ENCODE measurements at regions not wholly inside any gene's neighbourhood (a gene's known extent, or its start where the extent isn't known, plus 50 kb on each side); places are given as distances from the start of the nearest gene placed in this dataset.
A peak's percentile ranks its signal among the peaks of the same experiment; 100 is the strongest.

- TF ChIP-seq EGR1 (IDR thresholded peaks at IDR 0.05; ENCODE audit: low read depth) (no peak), SIN3A (IDR thresholded peaks at IDR 0.05; ENCODE audit: low read depth) (no peak), ELF1 (IDR thresholded peaks at IDR 0.05; ENCODE audit: borderline replicate concordance, low read depth) (no peak), SRF (IDR thresholded peaks at IDR 0.05; ENCODE audit: low read depth) (no peak), CTCF (IDR thresholded peaks at IDR 0.05 in 2 of 3, conservative IDR thresholded peaks at IDR 0.05 in 1 of 3; ENCODE audit: borderline replicate concordance in 1 of 3, insufficient read depth in 1 of 3, low read depth in 2 of 3, low read length in 2 of 3) (no peak), FOSL1 (IDR thresholded peaks at IDR 0.05; ENCODE audit: low read depth) (no peak), JUND (IDR thresholded peaks at IDR 0.05) (no peak), ZFX (IDR thresholded peaks at IDR 0.05) (no peak)
- POLR2A ChIA-PET = no interaction called here
- DNase-seq (ENCODE audit: low read depth, low spot score) (no peak), ATAC-seq (no peak)
- CTCF ChIA-PET = no interaction called here
- peaks cover 0 to 8% of the 10 kb centered on the region in 2 experiments; a peak in 2 of 4 replicates for H3K4me1 ChIP-seq (ENCODE audit: control insufficient read depth in 1 of 2, insufficient read depth in 2 of 2, low read length in 2 of 2)
- no peak overlapping the region for H2AFZ ChIP-seq (ENCODE audit: low read depth, low read length, poor library complexity, severe bottlenecking)
- peak overlapping the region; percentile 11; the same call in 1 of the 2 replicates for H3K4me2 ChIP-seq (ENCODE audit: low read length)
- BruUV-seq (replicated peaks) = no TSS peak
- no peak overlapping the region for H3K9ac ChIP-seq (ENCODE audit: low read length)
- no peaks in the 10 kb centered on the region for H4K20me1 ChIP-seq (ENCODE audit: insufficient read depth)
- RAD21 ChIA-PET (ENCODE audit: low non-redundant PET in 1 of 2, low total read pairs in 2 of 2, uncharacterized antibody in 2 of 2, unreplicated experiment in 2 of 2) = no interaction called here
- no peaks in the 10 kb centered on the region for H3K27me3 ChIP-seq (ENCODE audit: insufficient read depth, low read length)
- no peaks in the 10 kb centered on the region for H3K79me2 ChIP-seq (ENCODE audit: insufficient read depth, low read length)
- H3K9me3 ChIP-seq (ENCODE audit: control insufficient read depth in 1 of 2, insufficient read depth in 1 of 2, low read depth in 1 of 2, low read length in 2 of 2) = no peaks in the 10 kb centered on the region
- H3K4me3 ChIP-seq (replicated peaks in 1 of 2; ENCODE audit: low read depth in 1 of 2, low read length in 2 of 2) = no peak overlapping the region
- intact Hi-C loops (cut with micrococcal nuclease) = no loop called here
- H3K27ac ChIP-seq (ENCODE audit: low read depth, low read length) = no peak overlapping the region
- no peaks in the 10 kb centered on the region for H3K9me2 ChIP-seq (ENCODE audit: insufficient read depth)
- H3K36me3 ChIP-seq (ENCODE audit: control insufficient read depth in 1 of 2, insufficient read depth in 2 of 2, low read length in 2 of 2) = no peaks in the 10 kb centered on the region
Observed at GRCh38 chr4:87734936-87735335, 64.4 kb upstream of the IBSP start.

- Histone ChIP-seq H3K9me3 (ENCODE audit: control insufficient read depth in 1 of 2, insufficient read depth in 1 of 2, low read depth in 1 of 2, low read length in 2 of 2) (no peaks in the 10 kb centered on the region), H3K4me3 (replicated peaks in 1 of 2; ENCODE audit: low read depth in 1 of 2, low read length in 2 of 2) (no peak overlapping the region), H3K27ac (ENCODE audit: low read depth, low read length) (no peak overlapping the region), H3K27me3 (ENCODE audit: insufficient read depth, low read length) (no peaks in the 10 kb centered on the region), H3K9ac (ENCODE audit: low read length) (no peak overlapping the region), H3K79me2 (ENCODE audit: insufficient read depth, low read length) (no peaks in the 10 kb centered on the region), H3K4me1 (ENCODE audit: control insufficient read depth in 1 of 2, insufficient read depth in 2 of 2, low read length in 2 of 2) (peaks cover 0 to 8% of the 10 kb centered on the region in 2 experiments; a peak in 2 of 4 replicates), H2AFZ (ENCODE audit: low read depth, low read length, poor library complexity, severe bottlenecking) (no peak overlapping the region), H3K36me3 (ENCODE audit: control insufficient read depth in 1 of 2, insufficient read depth in 2 of 2, low read length in 2 of 2) (no peaks in the 10 kb centered on the region), H3K4me2 (ENCODE audit: low read length) (no peak overlapping the region), H3K9me2 (ENCODE audit: insufficient read depth) (no peaks in the 10 kb centered on the region), H4K20me1 (ENCODE audit: insufficient read depth) (no peaks in the 10 kb centered on the region)
- ChIA-PET CTCF (no interaction called here), POLR2A (no interaction called here), RAD21 (ENCODE audit: low non-redundant PET in 1 of 2, low total read pairs in 2 of 2, uncharacterized antibody in 2 of 2, unreplicated experiment in 2 of 2) (no interaction called here)
- BruUV-seq (replicated peaks) = no TSS peak
- TF ChIP-seq FOSL1 (IDR thresholded peaks at IDR 0.05; ENCODE audit: low read depth) (no peak), CEBPB (IDR thresholded peaks at IDR 0.05; ENCODE audit: low read depth) (no peak), SRF (IDR thresholded peaks at IDR 0.05; ENCODE audit: low read depth) (no peak), SP1 (IDR thresholded peaks at IDR 0.05; ENCODE audit: low read depth) (no peak), MAX (IDR thresholded peaks at IDR 0.05) (no peak), EZH2 (IDR thresholded peaks at IDR 0.05) (no peak), JUND (IDR thresholded peaks at IDR 0.05) (no peak), ATF3 (IDR thresholded peaks at IDR 0.05) (no peak), SIN3A (IDR thresholded peaks at IDR 0.05; ENCODE audit: low read depth) (no peak), ZBTB33 (IDR thresholded peaks at IDR 0.05; ENCODE audit: extremely low read depth, insufficient replicate concordance, low read length) (no peak), ZNF274 (IDR thresholded peaks at IDR 0.05; ENCODE audit: low read depth, low read length) (no peak)
- no peak for DNase-seq (ENCODE audit: low read depth, low spot score)
- intact Hi-C loops (cut with micrococcal nuclease) = no loop called here
- ATAC-seq = no peak
Observed at GRCh38 chr4:87738483-87738882, 60.9 kb upstream of the IBSP start.

Measured in HCT116 (cell line).